GM10266 (cell line): ENCODE measurements at regions not wholly inside any gene's neighbourhood (a gene's known extent, or its start where the extent isn't known, plus 50 kb on each side); places are given as distances from the start of the nearest gene placed in this dataset.

Experiments used
- DNase-seq: peaks from one replicate; pipeline ENCODE4 v3.0.0; 2012; ENCODE audit errors: extremely low spot score
- TF ChIP-seq, protein P1 (sequence below): IDR thresholded peaks from 2 replicates; pipeline ENCODE4 v1.5.1; 2012; ENCODE audit warnings: mild to moderate bottlenecking, low read depth; ENCODE audit not compliant: control insufficient read depth, insufficient read depth; ENCODE audit errors: missing control alignments

DNA sequence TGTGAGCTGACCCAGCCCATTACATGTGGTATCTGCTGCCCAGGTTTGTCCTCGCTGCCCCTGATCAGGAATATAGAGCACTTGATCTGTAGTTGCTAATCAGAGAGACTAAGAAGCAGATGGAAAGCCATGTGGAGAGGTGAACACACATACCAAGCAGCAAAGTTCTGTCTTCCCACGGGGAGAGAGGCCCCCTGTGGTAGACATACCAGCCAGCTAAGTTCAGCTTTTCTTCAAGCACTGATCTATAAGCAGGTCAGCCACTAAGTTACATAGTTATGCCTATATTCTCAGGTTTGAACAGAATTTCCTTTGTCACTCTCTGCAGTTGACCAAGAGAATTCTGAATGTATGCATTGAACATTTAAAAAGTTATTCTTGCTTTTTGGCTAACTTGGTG is 76.4 kb downstream of the DDX3Y start:
- no peak for DNase-seq
- TF ChIP-seq, protein P1, sequence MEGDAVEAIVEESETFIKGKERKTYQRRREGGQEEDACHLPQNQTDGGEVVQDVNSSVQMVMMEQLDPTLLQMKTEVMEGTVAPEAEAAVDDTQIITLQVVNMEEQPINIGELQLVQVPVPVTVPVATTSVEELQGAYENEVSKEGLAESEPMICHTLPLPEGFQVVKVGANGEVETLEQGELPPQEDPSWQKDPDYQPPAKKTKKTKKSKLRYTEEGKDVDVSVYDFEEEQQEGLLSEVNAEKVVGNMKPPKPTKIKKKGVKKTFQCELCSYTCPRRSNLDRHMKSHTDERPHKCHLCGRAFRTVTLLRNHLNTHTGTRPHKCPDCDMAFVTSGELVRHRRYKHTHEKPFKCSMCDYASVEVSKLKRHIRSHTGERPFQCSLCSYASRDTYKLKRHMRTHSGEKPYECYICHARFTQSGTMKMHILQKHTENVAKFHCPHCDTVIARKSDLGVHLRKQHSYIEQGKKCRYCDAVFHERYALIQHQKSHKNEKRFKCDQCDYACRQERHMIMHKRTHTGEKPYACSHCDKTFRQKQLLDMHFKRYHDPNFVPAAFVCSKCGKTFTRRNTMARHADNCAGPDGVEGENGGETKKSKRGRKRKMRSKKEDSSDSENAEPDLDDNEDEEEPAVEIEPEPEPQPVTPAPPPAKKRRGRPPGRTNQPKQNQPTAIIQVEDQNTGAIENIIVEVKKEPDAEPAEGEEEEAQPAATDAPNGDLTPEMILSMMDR, result no peak

DNA sequence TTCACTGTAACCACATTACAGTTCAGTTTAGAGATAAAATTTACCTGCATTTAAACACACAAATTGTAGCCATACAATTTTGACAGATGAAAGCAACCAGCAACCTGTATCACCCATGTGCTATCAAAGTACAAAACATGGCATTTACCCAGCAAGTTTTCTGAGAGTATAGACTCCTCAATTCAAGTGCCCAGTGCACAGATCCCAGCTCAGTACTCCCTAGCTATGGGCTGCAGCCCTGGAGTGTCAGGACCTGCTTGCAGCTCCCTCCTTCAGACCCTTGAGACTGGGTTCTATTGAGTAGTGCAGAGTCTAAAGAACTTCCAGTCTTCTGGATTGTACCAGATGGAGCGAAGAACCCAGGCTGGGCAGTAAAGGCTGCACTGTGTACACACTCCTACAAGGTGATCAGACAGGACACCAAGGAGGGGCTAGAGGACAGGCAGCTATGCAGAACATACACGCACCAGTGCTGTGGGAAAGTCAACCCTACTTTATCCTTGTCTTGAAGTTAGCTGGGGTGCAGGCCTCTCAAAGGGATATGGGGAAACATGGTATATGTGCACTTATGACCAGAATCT is 77.7 kb downstream of the DDX3Y start:
- no peak for DNase-seq
- TF ChIP-seq, protein P1, result no peak

DNA sequence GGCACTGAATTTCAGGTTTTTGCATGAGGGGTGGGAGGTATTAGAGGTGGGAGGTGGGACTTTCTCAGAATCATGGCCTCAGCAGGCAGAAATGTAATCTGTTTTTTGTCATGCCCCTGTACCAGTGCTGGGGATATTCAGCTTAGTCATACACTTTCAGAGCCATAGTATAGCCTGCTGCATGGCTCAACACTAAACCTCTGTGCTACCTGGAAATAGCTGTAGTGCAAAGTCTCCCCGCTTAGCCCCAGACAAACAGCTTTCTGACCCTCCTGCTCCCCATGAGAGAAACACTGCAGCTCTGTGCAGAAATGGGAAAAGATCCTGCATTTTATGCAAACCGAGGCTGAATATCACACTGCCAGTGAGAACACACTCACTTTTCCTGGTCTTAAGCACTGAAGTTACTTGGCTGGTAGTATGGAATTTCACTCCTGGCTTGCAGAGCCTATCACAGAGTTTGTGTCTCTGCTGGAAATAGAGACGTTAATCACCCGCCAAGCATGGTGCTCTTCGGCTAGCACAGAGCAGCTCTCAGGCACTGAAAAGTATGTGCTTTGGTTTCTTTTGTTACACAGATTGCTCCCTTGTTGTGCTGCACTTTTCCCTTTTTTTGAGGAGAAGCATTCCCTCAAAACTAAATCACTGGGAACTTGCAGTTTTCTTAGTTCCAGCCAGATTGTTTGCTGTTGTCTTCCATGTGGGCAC is 80.1 kb downstream of the DDX3Y start:
- no peak for DNase-seq
- TF ChIP-seq, protein P1, result no peak

DNA sequence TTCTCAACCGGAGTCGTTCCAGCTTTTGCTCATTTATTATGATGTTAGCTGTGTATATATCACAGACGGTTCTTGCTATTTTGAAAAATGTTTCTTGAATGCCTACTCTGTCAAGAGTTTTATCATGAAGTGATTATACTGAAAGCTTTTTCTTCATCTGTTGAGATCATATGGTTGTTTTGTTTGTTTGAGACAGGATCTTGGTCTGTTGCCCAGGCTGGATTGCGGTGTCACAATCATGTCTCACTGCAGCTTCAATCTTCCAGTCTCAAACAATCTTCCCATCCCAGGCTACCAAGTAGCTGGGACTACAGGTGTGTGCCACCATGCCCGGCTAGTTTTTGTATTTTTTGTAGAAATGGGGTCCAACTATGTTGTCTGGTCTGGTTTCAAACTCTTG is 112.8 kb downstream of the DDX3Y start:
- TF ChIP-seq, protein P1, result no peak
- no peak for DNase-seq

DNA sequence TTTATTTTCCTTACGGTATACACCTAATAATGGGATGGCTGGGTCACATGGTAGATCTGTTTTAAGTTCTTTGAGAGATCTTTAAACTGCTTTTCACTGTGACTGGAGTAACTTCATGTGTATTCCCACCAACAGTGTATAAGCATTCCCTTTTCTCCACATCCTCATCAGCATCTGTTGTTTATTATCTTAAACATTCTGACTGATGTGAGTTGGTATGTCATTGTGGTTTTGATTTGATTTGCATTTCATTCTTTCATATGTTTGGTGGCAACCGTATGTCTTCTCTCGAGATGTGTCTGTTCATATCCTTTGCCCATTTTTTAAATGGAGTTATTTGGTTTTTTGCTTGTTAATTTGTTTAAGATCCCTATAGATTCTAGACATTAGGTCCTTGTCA is 114.8 kb downstream of the DDX3Y start:
- no peak for DNase-seq
- TF ChIP-seq, protein P1, result no peak

DNA sequence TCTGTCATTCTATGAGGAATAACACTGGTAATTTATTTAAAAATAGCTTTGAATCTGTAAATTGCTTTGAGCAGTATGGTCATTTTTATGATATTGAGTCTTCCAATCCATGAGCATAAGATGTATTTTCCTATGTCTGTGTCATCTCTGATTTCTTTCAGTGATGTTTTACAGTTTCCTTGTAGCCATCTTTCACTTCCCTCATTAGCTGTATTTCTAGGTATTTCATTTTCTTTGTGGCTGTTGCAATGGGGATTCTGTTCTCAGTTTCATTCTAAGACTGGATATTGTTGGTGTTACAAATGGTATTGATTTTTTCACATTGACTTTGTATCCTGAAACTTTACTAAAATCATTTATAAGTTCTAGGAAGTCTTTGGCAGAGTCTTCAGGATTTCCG is 116.2 kb downstream of the DDX3Y start:
- DNase-seq, result no peak
- TF ChIP-seq, protein P1, result no peak

DNA sequence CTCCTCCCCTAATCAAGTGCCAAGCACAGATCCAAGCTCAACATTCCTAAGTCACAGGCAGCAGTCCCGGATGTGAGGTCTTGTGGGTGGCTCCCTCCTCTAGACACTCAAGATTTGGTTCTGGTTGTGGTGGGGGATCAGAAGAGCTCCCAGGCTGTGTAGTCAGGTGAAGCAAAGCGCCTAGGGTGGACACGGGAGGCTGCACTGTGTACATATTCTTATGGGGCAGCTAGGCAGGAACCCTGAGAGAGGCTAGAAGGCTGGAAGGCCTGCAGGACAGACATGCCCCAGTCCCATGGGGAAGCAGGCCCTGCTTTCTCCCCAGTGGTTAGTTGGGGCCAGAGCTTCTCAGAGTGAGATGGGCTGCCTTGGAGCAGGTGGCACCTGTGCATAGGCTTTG is 118.9 kb downstream of the DDX3Y start:
- TF ChIP-seq, protein P1, result no peak
- DNase-seq, result no peak
